GM18861 (cell line): ENCODE measurements at regions not wholly inside any gene's neighbourhood (a gene's known extent, or its start where the extent isn't known, plus 50 kb on each side); places are given as distances from the start of the nearest gene placed in this dataset.

Experiments
- ATAC-seq: cut with Tn5 transposase; IDR thresholded peaks from one replicate; pipeline ENCODE4 v1.9.1; 2021; ENCODE audit not compliant: unreplicated experiment

- no peak for ATAC-seq
Observed at GRCh38 chr5:8238080-8238479, 369.1 kb downstream of the MTRR start.

- ATAC-seq: no peak
Observed at GRCh38 chr5:8239198-8239597, 370.2 kb downstream of the MTRR start.

- ATAC-seq: no peak
Observed at GRCh38 chr5:8239646-8240045, 370.7 kb downstream of the MTRR start.

- no peak for ATAC-seq
Observed at GRCh38 chr5:8241076-8241475, 372.1 kb downstream of the MTRR start.

DNA sequence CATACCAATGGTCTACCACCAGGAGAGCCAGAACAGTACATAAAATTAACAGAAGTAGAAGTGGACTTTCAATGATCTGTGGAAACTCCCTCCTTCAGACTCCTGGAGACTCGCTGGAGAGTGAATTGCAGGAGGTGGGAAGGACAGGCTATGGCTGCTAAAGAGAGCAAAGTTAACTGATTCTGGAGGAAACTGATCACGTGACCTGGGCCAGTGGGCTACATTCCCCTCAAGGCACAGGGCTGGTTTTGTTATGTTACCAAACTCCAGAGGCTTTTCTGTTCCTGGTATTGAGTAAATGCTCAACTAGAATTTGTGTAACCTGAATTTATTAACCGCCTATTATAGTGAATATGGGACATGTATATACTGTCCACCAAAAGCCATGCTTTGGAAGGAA, 372.6 kb downstream of the MTRR start:
- no peak for ATAC-seq

DNA sequence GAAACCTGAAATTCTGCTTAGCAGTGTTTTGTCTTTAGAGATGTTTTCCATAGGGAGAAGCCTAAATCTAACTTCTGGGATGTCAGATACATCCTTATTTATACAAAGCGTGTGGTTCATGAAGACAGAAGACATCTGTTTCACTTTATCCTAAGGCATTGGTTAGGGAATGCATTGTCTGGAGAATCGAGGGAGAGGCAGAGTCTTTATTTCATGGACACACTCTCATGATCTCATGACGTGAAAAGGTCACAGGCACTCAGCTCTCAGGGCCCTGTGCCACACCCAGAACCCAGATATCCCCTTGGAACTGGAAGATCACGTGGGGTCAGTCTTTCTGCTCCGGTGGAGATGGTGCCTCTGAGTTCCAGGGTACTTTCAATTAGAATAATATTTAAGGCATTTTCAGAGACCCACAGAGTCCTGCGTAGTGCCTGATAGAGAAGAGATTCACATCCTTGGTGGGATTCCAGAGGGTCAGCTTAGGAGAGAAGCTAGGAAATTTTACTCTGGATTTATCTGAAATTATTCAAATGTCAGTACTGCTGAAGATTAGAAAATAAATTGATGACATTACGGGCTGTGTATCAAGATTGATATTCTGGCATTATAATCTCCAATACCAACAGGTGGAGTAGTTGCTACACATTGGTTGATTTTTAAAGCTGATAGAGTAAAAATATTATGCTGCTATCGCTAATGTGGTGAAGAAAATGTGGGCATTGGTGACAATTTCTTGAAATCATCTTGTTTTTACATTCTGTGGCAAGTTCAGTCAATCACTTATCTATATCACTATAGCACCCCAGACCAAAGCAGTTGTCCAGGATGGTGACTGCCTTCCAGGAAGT, 378.3 kb downstream of the MTRR start:
- ATAC-seq: no peak

DNA sequence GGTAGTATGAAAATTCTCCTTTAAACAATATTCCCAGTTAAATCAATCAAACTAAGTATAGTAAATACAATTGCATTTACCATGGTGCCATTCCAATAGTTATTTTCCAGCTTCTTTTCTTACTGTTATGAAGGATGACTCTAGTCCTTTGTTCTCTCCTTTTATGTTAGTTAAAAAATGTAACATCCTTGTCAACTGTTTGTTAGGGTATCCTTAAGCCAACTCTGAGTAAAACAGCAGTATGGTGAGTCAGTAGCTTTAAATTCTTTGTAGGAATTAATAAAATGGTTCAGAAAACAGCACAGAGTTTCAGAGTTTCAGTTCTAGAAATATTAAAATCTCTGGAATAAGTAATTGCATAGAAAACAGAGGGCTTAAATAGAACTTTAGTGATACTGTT, 384.4 kb downstream of the MTRR start:
- ATAC-seq: no peak

DNA sequence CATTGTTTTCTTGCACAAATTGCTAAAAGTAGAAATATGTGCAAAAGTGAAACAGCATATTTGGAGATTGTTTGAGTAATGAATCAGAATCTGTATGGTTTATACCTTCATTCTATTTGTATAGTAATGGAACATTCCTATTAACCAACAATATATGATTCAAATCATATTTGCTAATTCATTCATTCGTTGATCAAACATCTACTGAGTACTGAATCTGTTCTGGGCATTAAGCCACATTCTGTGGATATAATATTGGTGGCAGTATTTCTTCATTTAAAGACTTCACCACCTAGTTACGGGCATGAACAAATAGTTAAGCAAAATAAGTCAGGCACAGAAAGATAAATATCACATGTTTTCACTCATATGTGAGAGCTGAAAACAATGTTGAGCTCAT, 385.7 kb downstream of the MTRR start:
- no peak for ATAC-seq

DNA sequence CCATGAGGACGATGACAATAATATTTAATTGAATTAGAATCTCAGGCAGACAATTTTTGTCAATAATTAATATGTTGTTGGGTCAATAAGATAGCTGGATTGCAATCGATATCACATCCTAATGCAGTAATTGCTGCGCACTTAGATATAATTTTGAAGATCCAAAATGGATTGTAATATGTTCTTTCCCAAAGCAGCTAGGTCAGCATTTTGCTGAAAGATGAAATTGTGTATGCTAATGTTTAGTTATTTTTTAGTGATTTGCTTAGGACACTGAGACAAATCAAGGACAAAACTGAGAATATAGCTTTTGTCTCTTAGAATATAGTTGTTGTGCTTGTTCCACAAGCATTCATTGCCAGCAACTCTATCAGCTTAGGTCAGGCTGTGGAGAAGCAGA, 389.9 kb downstream of the MTRR start:
- ATAC-seq: no peak

GRCh38 chr5:8270246-8270645, 401.3 kb downstream of the MTRR start:
- no peak for ATAC-seq

DNA sequence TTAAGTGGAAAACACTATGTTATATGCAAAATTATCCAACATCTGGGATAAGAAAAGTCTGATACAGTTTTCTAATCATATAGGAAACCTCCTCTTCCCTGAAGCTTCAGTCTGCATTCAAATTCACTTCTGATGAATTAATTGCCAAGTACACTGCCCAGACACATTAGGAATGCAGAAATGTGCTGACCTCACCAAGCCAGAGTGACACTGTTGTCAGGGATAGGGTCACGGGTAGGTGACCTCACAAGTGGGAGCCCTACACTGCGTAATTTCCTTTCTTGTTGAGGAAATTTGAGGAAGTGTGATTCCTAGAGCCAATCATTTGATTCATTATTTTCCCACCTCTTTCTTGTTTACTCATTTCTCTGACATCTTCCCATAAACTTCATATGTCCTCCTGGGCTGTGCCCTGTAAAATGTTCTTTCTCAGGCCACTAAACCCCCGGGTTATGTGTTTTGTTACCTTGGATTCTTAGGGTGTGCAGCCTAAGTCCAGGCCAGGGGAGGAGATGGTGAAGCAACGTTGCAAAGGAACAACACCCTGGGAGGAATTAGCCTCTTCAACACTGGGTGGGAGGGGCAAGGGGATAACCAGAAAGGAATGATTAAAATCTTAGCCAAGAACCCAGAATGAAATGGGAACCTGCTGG, 411.9 kb downstream of the MTRR start:
- no peak for ATAC-seq

DNA sequence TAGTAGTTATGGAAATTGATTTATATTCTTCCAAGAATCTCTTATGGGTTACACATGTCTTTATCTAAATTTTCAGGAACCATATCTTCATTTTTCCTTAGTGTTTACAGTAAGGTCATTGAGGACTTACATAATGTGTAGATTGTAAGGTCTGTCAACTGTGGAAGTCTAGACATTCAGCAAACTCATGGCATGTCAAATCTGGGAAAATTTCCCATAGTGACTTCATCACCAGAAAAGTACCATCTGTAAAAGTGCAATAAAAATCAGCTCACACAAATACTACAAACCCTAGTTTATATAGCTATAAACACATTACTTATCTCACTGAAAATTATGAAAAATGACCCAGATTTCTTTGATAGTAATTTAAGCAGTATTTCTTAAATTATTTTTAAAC, 419.4 kb downstream of the MTRR start:
- no peak for ATAC-seq

DNA sequence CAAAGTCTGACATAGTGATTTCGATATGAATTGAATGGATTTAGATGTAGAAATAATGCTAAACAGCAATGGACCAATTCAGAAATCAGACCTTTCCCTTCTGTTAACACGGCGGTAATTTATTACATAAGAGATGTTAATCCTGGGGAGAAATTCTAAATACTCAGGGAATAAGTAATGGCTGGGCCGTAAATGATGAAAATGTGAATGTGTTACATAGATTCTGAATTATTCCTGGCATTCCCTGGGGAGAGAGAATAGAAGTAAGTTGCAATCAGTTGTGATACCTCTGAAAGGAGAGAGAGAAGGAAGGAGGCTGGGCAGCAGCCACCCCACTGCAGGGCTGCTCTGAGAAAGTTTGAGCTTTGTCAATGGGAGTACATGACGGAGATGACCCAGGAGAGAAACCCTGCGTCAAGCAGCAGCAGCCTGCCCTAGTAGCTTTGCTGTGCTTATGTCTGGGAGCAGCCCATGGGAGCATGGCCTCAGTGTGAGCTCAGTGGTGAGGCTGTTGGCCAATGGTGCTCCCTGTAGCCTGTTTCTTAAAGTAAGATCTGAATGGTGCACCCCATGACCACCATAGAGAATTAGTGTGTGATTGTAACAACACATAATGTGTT, 420.1 kb downstream of the MTRR start:
- ATAC-seq: no peak

DNA sequence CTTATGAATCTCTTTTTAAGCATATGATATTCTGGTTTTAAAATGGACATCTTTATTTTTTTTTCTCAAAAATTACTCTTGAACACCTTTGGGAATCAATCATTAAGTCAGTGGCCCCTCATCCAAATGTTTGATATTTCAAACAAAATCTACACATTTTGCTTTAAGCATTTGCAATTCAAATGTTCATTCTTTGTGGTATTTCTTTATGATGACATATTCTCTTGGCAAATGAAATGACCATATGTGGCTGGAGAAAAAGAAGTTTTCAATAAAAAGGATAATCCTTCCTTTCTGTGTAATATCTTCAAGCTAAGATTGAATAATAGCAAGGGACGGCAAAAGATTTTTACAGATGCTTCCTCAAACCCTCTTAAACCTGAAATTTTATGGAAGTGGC, 420.8 kb downstream of the MTRR start:
- ATAC-seq: no peak

DNA sequence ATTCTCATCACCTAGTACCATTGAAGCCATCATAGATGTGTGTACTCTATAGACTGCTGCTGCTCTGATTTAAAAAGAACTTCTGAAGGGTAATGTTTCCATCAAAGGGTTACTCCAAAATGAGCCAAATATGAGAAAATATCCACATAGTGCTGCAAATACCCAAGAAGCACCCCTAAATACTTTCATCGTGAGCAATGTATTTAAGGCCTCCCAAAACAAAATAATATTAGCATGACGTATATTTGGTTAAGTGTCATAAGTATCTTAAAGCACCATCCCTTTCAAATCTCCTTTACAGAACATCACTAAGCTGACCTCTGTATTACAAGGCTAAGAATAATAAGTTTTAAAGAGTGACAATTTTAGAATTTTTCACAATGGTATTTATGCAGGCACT, 421.8 kb downstream of the MTRR start:
- no peak for ATAC-seq

- ATAC-seq: no peak
Observed at GRCh38 chr5:8291641-8292040, 422.7 kb downstream of the MTRR start.

DNA sequence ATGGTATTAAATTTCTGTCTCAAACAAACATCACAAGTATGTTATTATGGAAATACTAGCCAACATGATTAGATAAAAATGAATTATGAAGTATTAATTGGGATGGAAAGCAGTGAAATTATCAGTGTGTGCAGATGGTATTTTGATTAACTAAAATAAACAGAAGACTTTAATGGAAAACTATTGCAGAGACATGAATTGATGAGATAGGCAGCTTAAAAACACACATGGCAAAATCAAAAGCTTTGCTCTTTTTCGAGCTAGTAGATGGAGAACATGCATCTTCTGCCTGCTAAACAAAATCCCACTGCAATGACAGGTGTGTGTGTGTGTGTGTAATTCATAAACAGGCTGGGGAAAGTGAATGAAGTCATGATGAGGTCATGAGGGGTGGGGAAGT, 426.2 kb downstream of the MTRR start:
- no peak for ATAC-seq

GRCh38 chr5:8299716-8300115, 430.8 kb downstream of the MTRR start:
- ATAC-seq: no peak

- ATAC-seq: no peak
Observed at GRCh38 chr5:8304341-8304740, 435.4 kb downstream of the MTRR start.

- ATAC-seq: no peak
Observed at GRCh38 chr5:8306288-8306896, 437.4 kb downstream of the MTRR start.

DNA sequence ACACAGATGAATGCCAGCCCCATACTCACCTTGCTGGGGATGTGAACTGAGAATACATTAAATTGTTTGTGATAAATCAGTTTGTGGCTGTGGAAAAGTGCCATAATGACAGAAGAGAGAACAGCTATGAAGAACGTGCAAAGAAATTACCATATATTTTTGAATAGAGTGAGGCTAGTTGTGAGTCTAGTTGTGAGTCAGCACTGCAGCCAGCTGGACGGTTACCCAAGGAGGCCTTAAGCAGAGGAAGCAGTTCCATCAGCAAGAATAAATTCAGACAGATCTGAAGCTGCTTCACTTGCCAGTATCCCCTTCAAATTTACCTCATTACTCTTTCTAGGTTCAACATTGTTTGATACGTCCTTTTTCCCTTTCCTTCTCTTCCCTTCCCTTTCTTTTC, 446.0 kb downstream of the MTRR start:
- ATAC-seq: no peak
